Caco-2 (cell line): ENCODE measurements at regions not wholly inside any gene's neighbourhood (a gene's known extent, or its start where the extent isn't known, plus 50 kb on each side); places are given as distances from the start of the nearest gene placed in this dataset.

Source experiments
- BruUV-seq: library from RNA; stranded (reverse); fragments of 400-500 nt; replicated peaks from 2 replicates; lab custom pipeline; 2021; lab: Mats Ljungman, UMichigan
- CTCF ChIA-PET: fragments of 300-600 bp; sonication (Branson Sonifier 250); formaldehyde crosslinking; loops from one replicate; lab custom pipeline; 2022; ENCODE audit warnings: antibody characterized with exemption; lab: Charles Lee
- POLR2A ChIA-PET: fragments of 300-600 bp; sonication (Branson Sonifier 250); formaldehyde crosslinking; loops from one replicate; lab custom pipeline; 2022; ENCODE audit warnings: antibody characterized with exemption; lab: Charles Lee
- DNase-seq, 2 experiments: peaks; one replicate each; pipeline versions ENCODE4 v3.0.0 to v3.0.0-alpha.2; 2020 to 2022
- H3K27me3 ChIP-seq: replicated peaks from 2 replicates; pipeline ENCODE4 v1.6.0; 2011; ENCODE audit warnings: low read length; ENCODE audit not compliant: control insufficient read depth, insufficient read depth
- H3K36me3 ChIP-seq: 2 replicates; pipeline ENCODE4 v1.5.1; 2011; ENCODE audit warnings: low read length; ENCODE audit not compliant: control insufficient read depth, insufficient read depth
- H3K4me1 ChIP-seq: fragments of 250-450 bp; sonication (Bioruptor Pico); 2 replicates; pipeline ENCODE4 v1.5.1; 2020; ENCODE audit warnings: mild to moderate bottlenecking
- H3K4me3 ChIP-seq: 2 replicates; pipeline ENCODE4 v1.5.1; 2011; ENCODE audit warnings: low read depth, mild to moderate bottlenecking, control low read depth, low read length
- H3K9me3 ChIP-seq: fragments of 250-450 bp; sonication (Bioruptor Pico); 2 replicates; pipeline ENCODE4 v1.5.1; 2020; ENCODE audit warnings: mild to moderate bottlenecking, moderate library complexity
- H3K27ac Mint-ChIP-seq: one replicate; pipeline ENCODE4 v1.8.0; 2022; ENCODE audit warnings: mixed read lengths; ENCODE audit not compliant: unreplicated experiment
- H3K27me3 Mint-ChIP-seq: one replicate; pipeline ENCODE4 v1.8.0; 2022; ENCODE audit warnings: mixed read lengths; ENCODE audit not compliant: insufficient read depth, unreplicated experiment
- H3K36me3 Mint-ChIP-seq: one replicate; pipeline ENCODE4 v1.8.0; 2022; ENCODE audit warnings: mild to moderate bottlenecking, mixed read lengths; ENCODE audit not compliant: insufficient read depth, unreplicated experiment
- H3K4me1 Mint-ChIP-seq: one replicate; pipeline ENCODE4 v1.8.0; 2022; ENCODE audit warnings: low read depth, mixed read lengths; ENCODE audit not compliant: unreplicated experiment
- H3K4me3 Mint-ChIP-seq: one replicate; pipeline ENCODE4 v1.8.0; 2022; ENCODE audit warnings: mild to moderate bottlenecking, moderate library complexity, mixed read lengths; ENCODE audit not compliant: unreplicated experiment
- H3K9me3 Mint-ChIP-seq: one replicate; pipeline ENCODE4 v1.8.0; 2022; ENCODE audit warnings: mixed read lengths; ENCODE audit not compliant: unreplicated experiment
- intact Hi-C: fragments of 100-400 bp; cut with micrococcal nuclease; formaldehyde crosslinking; loops from one replicate; pipeline ENCODE4 v1.10.0; 2022; ENCODE audit not compliant: unreplicated experiment
- TF ChIP-seq, protein P1 (sequence below), 2 experiments: fragments of 200-600 bp in 1 of 2; IDR thresholded peaks; 1 replicate in 1 of 2; 2 replicates in 1 of 2; pipeline versions ENCODE4 v1.5.1 to v1.8.0; 2011 to 2022; ENCODE audit warnings: antibody characterized with exemption in 1 of 2, control low read depth in 1 of 2, inconsistent platforms in 1 of 2, low read depth in 1 of 2, low read length in 1 of 2, mild to moderate bottlenecking in 1 of 2, moderate library complexity in 1 of 2; ENCODE audit not compliant: insufficient read depth in 1 of 2, severe bottlenecking in 1 of 2, unreplicated experiment in 1 of 2

DNA sequence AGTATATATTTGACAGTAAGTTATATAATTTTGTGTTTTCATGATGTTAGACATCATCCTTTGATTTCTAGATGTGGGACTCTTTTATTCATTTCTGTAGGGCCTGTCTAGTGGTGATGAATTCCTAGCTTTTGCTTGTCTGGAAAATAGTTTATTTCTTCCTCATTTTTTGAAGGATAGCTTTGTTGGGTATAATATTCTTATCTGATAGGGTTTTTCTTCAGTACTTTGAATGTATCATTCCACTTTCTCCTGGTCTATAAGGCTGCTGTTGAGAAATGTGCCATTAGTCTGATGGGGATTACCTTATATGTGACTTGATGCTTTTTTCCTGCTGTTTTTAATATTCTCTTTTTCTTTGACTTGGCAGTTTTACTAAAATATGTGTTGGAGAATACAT, 1104.5 kb downstream of the FAT4 start:
- intact Hi-C loops: no loop called here
- Mint-ChIP-seq H3K27ac (no peak overlapping the region), H3K36me3 (no peaks in the 10 kb centered on the region), H3K9me3 (peaks cover 19% of the 10 kb centered on the region), H3K27me3 (no peaks in the 10 kb centered on the region), H3K4me1 (no peaks in the 10 kb centered on the region), H3K4me3 (no peak overlapping the region)
- peaks cover 4% of the 10 kb centered on the region; the same call in 1 of the 2 replicates for H3K9me3 ChIP-seq
- ChIA-PET POLR2A (no interaction called here), CTCF (no interaction called here)
- no peak overlapping the region for H3K4me3 ChIP-seq
- BruUV-seq: no TSS peak
- H3K4me1 ChIP-seq: no peaks in the 10 kb centered on the region
- no peaks in the 10 kb centered on the region for H3K36me3 ChIP-seq
- no peak for DNase-seq
- TF ChIP-seq, protein P1, sequence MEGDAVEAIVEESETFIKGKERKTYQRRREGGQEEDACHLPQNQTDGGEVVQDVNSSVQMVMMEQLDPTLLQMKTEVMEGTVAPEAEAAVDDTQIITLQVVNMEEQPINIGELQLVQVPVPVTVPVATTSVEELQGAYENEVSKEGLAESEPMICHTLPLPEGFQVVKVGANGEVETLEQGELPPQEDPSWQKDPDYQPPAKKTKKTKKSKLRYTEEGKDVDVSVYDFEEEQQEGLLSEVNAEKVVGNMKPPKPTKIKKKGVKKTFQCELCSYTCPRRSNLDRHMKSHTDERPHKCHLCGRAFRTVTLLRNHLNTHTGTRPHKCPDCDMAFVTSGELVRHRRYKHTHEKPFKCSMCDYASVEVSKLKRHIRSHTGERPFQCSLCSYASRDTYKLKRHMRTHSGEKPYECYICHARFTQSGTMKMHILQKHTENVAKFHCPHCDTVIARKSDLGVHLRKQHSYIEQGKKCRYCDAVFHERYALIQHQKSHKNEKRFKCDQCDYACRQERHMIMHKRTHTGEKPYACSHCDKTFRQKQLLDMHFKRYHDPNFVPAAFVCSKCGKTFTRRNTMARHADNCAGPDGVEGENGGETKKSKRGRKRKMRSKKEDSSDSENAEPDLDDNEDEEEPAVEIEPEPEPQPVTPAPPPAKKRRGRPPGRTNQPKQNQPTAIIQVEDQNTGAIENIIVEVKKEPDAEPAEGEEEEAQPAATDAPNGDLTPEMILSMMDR (IDR thresholded peaks at IDR 0.05; ENCODE audit: insufficient read depth in 1 of 2, low read depth in 1 of 2, low read length in 1 of 2, severe bottlenecking in 1 of 2, unreplicated experiment in 1 of 2): no peak
- H3K27me3 ChIP-seq: no peaks in the 10 kb centered on the region

GRCh38 chr4:126427853-126428252, 1113.1 kb downstream of the FAT4 start:
- H3K27ac Mint-ChIP-seq: no peak overlapping the region
- POLR2A ChIA-PET: no interaction called here

GRCh38 chr4:126431049-126431448, 1116.3 kb downstream of the FAT4 start:
- ChIA-PET CTCF (no interaction called here), POLR2A (no interaction called here)
- no peak for DNase-seq
- Histone ChIP-seq H3K36me3 (no peaks in the 10 kb centered on the region), H3K9me3 (no peaks in the 10 kb centered on the region), H3K4me1 (no peaks in the 10 kb centered on the region), H3K4me3 (no peak overlapping the region), H3K27me3 (no peaks in the 10 kb centered on the region)
- TF ChIP-seq, protein P1 (IDR thresholded peaks at IDR 0.05; ENCODE audit: insufficient read depth in 1 of 2, low read depth in 1 of 2, low read length in 1 of 2, severe bottlenecking in 1 of 2, unreplicated experiment in 1 of 2): no peak
- Mint-ChIP-seq H3K36me3 (no peaks in the 10 kb centered on the region), H3K4me1 (no peaks in the 10 kb centered on the region), H3K4me3 (no peak overlapping the region), H3K27ac (no peak overlapping the region), H3K27me3 (no peaks in the 10 kb centered on the region), H3K9me3 (no peaks in the 10 kb centered on the region)
- intact Hi-C loops: no loop called here
- BruUV-seq: no TSS peak

More at GRCh38 chr4:126427853-126428252, 1113.1 kb downstream of the FAT4 start:
- Mint-ChIP-seq H3K36me3 (no peaks in the 10 kb centered on the region), H3K4me3 (no peak overlapping the region), H3K4me1 (no peaks in the 10 kb centered on the region), H3K9me3 (no peaks in the 10 kb centered on the region), H3K27me3 (no peaks in the 10 kb centered on the region)
- Histone ChIP-seq H3K36me3 (no peaks in the 10 kb centered on the region), H3K9me3 (no peaks in the 10 kb centered on the region), H3K4me1 (no peaks in the 10 kb centered on the region), H3K27me3 (no peaks in the 10 kb centered on the region), H3K4me3 (no peak overlapping the region)
- TF ChIP-seq, protein P1 (IDR thresholded peaks at IDR 0.05; ENCODE audit: insufficient read depth in 1 of 2, low read depth in 1 of 2, low read length in 1 of 2, severe bottlenecking in 1 of 2, unreplicated experiment in 1 of 2): no peak
- BruUV-seq: no TSS peak
- CTCF ChIA-PET: no interaction called here
- intact Hi-C loops: no loop called here
- no peak for DNase-seq
